ENCODE measurements at regions not wholly inside any gene's neighbourhood (a gene's known extent, or its start where the extent isn't known, plus 50 kb on each side); places are given as distances from the start of the nearest gene placed in this dataset.

- no peak for DNase-seq
- no peaks in the 10 kb centered on the region for H3K79me2 ChIP-seq (ENCODE audit: insufficient read depth)
- H3K9me2 ChIP-seq (ENCODE audit: insufficient read depth), result no peaks in the 10 kb centered on the region
- TF ChIP-seq EZH2 (IDR thresholded peaks at IDR 0.05; ENCODE audit: insufficient read depth, poor library complexity, severe bottlenecking) (no peak), EZH2phosphoT487 (IDR thresholded peaks at IDR 0.05; ENCODE audit: insufficient read depth, low read depth) (no peak)
- H3K4me3 ChIP-seq, result no peak overlapping the region
- H3K27me3 ChIP-seq (replicated peaks; ENCODE audit: insufficient read depth), result no peaks in the 10 kb centered on the region; the same call in 1 of the 2 replicates
- no peak overlapping the region for H3K27ac ChIP-seq
- no peak overlapping the region; the same call in 1 of the 2 replicates for H2AFZ ChIP-seq
- H3K9me3 ChIP-seq (ENCODE audit: low read depth), result no peaks in the 10 kb centered on the region
- no peak overlapping the region for H3K4me2 ChIP-seq (ENCODE audit: unreplicated experiment)
- 44 to 45% methylated on average over 3 of the region's 3 CpGs for WGBS, 2 experiments (ENCODE audit: low coverage in 1 of 2, low lambda C conversion rate in 2 of 2, missing lambda C conversion rate in 2 of 2)
- no peaks in the 10 kb centered on the region for H4K20me1 ChIP-seq (ENCODE audit: insufficient read depth)
- no peak overlapping the region for H3K9ac ChIP-seq
- in situ Hi-C loops (cut with MboI), result no loop called here
- H3K4me1 ChIP-seq (ENCODE audit: insufficient read depth), result no peaks in the 10 kb centered on the region
- no peaks in the 10 kb centered on the region for H3F3A ChIP-seq (ENCODE audit: insufficient read depth)
- no peaks in the 10 kb centered on the region for H3K36me3 ChIP-seq (ENCODE audit: low read depth)
These were observed 419.0 kb upstream of the MGAT4C start for GRCh38 chr12:86675197-86675596.

DNA sequence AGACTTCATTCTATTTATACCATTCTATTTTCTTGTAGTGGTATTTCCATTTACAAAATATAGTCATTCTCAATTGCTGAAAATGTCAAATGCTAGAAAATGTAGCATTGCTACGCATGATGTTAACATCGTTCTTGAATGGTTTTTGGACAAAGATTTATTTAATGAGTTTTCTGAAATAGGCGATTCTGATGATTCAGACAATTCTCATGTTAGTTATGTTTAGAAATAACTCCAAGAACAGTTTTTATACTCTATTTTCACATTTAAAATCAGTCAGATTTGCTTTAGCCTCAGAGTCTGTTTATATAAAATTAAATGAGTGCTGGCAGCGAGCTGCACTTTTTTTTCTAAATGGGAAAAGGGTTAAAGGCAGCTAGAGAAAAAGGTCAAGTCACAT is 414.8 kb upstream of the MGAT4C start:
- 41 to 44% methylated on average over 4 of the region's 4 CpGs for WGBS, 2 experiments (ENCODE audit: low coverage in 1 of 2, low lambda C conversion rate in 2 of 2, missing lambda C conversion rate in 2 of 2)
- Histone ChIP-seq H3K9me3 (ENCODE audit: low read depth) (no peaks in the 10 kb centered on the region), H3K27me3 (replicated peaks; ENCODE audit: insufficient read depth) (no peaks in the 10 kb centered on the region; the same call in 1 of the 2 replicates), H3K4me2 (ENCODE audit: unreplicated experiment) (no peak overlapping the region), H3K27ac (no peak overlapping the region), H3K4me3 (no peak overlapping the region), H3F3A (ENCODE audit: insufficient read depth) (no peaks in the 10 kb centered on the region), H3K9ac (no peak overlapping the region), H2AFZ (no peak overlapping the region), H3K9me2 (ENCODE audit: insufficient read depth) (no peaks in the 10 kb centered on the region), H3K36me3 (ENCODE audit: low read depth) (no peaks in the 10 kb centered on the region), H3K79me2 (ENCODE audit: insufficient read depth) (no peaks in the 10 kb centered on the region), H3K4me1 (ENCODE audit: insufficient read depth) (no peaks in the 10 kb centered on the region), H4K20me1 (ENCODE audit: insufficient read depth) (no peaks in the 10 kb centered on the region)
- no peak for DNase-seq
- in situ Hi-C loops (cut with MboI), result no loop called here
- no peak for TF ChIP-seq EZH2phosphoT487 (IDR thresholded peaks at IDR 0.05; ENCODE audit: insufficient read depth, low read depth)
- no peak for TF ChIP-seq EZH2 (IDR thresholded peaks at IDR 0.05; ENCODE audit: insufficient read depth, poor library complexity, severe bottlenecking)

GRCh38 chr12:86669010-86669409 is 412.8 kb upstream of the MGAT4C start:
- no peaks in the 10 kb centered on the region for H3F3A ChIP-seq (ENCODE audit: insufficient read depth)
- no peak overlapping the region for H3K4me3 ChIP-seq
- H3K4me2 ChIP-seq (ENCODE audit: unreplicated experiment), result no peak overlapping the region
- H3K9ac ChIP-seq, result no peak overlapping the region
- H4K20me1 ChIP-seq (ENCODE audit: insufficient read depth), result no peaks in the 10 kb centered on the region
- H3K9me3 ChIP-seq (ENCODE audit: low read depth), result no peaks in the 10 kb centered on the region
- 31 to 36% methylated on average over 3 of the region's 3 CpGs for WGBS, 2 experiments (ENCODE audit: low coverage in 1 of 2, low lambda C conversion rate in 2 of 2, missing lambda C conversion rate in 2 of 2)
- no peaks in the 10 kb centered on the region; the same call in 1 of the 2 replicates for H3K27me3 ChIP-seq (replicated peaks; ENCODE audit: insufficient read depth)
- H3K4me1 ChIP-seq (ENCODE audit: insufficient read depth), result no peaks in the 10 kb centered on the region
- no peaks in the 10 kb centered on the region for H3K9me2 ChIP-seq (ENCODE audit: insufficient read depth)
- no peak for TF ChIP-seq EZH2phosphoT487 (IDR thresholded peaks at IDR 0.05; ENCODE audit: insufficient read depth, low read depth)
- TF ChIP-seq EZH2 (IDR thresholded peaks at IDR 0.05; ENCODE audit: insufficient read depth, poor library complexity, severe bottlenecking), result no peak
- in situ Hi-C loops (cut with MboI), result no loop called here
- no peaks in the 10 kb centered on the region for H3K36me3 ChIP-seq (ENCODE audit: low read depth)
- H3K27ac ChIP-seq, result no peak overlapping the region
- no peaks in the 10 kb centered on the region for H3K79me2 ChIP-seq (ENCODE audit: insufficient read depth)
- no peak overlapping the region for H2AFZ ChIP-seq
- DNase-seq, result no peak

DNA sequence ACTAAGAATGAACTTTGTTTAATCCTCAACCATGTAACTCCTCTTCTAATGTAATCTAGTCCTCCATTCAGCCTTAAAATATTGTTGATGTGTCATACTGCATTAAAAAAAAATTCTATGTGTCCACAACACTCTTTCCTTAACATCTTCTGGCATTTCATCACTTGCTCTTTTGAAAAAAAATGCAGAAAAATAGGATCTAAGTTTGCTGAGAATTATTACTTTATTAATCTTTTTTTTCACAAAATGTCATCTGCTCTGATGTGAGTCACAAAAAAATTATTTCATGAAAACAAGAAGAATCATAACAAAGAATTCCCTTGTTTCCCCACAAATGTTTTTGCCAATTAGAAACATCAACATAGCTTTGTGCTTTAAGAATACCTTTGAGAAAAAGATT is 410.1 kb upstream of the MGAT4C start:
- H2AFZ ChIP-seq, result peak overlapping the region; percentile 15
- DNase-seq, result peak; percentile 15
- in situ Hi-C loops (cut with MboI), result no loop called here
- TF ChIP-seq EZH2phosphoT487 (IDR thresholded peaks at IDR 0.05; ENCODE audit: insufficient read depth, low read depth), result no peak
- no peak for TF ChIP-seq EZH2 (IDR thresholded peaks at IDR 0.05; ENCODE audit: insufficient read depth, poor library complexity, severe bottlenecking)
- no peak overlapping the region for H3K9ac ChIP-seq
- H3K4me1 ChIP-seq (ENCODE audit: insufficient read depth), result no peaks in the 10 kb centered on the region
- H3K4me3 ChIP-seq, result no peak overlapping the region
- no peaks in the 10 kb centered on the region for H3K79me2 ChIP-seq (ENCODE audit: insufficient read depth)
- H3K9me2 ChIP-seq (ENCODE audit: insufficient read depth), result no peaks in the 10 kb centered on the region
- H3K9me3 ChIP-seq (ENCODE audit: low read depth), result no peaks in the 10 kb centered on the region
- no peaks in the 10 kb centered on the region for H3K36me3 ChIP-seq (ENCODE audit: low read depth)
- peak overlapping the region; percentile 1 for H3K4me2 ChIP-seq (ENCODE audit: unreplicated experiment)
- H4K20me1 ChIP-seq (ENCODE audit: insufficient read depth), result no peaks in the 10 kb centered on the region
- no peaks in the 10 kb centered on the region for H3F3A ChIP-seq (ENCODE audit: insufficient read depth)
- no peak overlapping the region for H3K27ac ChIP-seq
- no peaks in the 10 kb centered on the region for H3K27me3 ChIP-seq (replicated peaks; ENCODE audit: insufficient read depth)

GRCh38 chr12:86663716-86664115 is 407.5 kb upstream of the MGAT4C start:
- Histone ChIP-seq H2AFZ (no peak overlapping the region), H3K9me2 (ENCODE audit: insufficient read depth) (no peaks in the 10 kb centered on the region), H3K27me3 (replicated peaks; ENCODE audit: insufficient read depth) (no peaks in the 10 kb centered on the region), H4K20me1 (ENCODE audit: insufficient read depth) (no peaks in the 10 kb centered on the region), H3K36me3 (ENCODE audit: low read depth) (no peaks in the 10 kb centered on the region), H3K9ac (no peak overlapping the region), H3K9me3 (ENCODE audit: low read depth) (no peaks in the 10 kb centered on the region), H3F3A (ENCODE audit: insufficient read depth) (no peaks in the 10 kb centered on the region), H3K79me2 (ENCODE audit: insufficient read depth) (no peaks in the 10 kb centered on the region), H3K27ac (no peak overlapping the region), H3K4me1 (ENCODE audit: insufficient read depth) (no peaks in the 10 kb centered on the region), H3K4me3 (no peak overlapping the region), H3K4me2 (ENCODE audit: unreplicated experiment) (no peak overlapping the region)
- no peak for DNase-seq
- in situ Hi-C loops (cut with MboI), result no loop called here
- no peak for TF ChIP-seq EZH2phosphoT487 (IDR thresholded peaks at IDR 0.05; ENCODE audit: insufficient read depth, low read depth)
